ENCODE measurements at regions not wholly inside any gene's neighbourhood (a gene's known extent, or its start where the extent isn't known, plus 50 kb on each side); places are given as distances from the start of the nearest gene placed in this dataset.

DNA sequence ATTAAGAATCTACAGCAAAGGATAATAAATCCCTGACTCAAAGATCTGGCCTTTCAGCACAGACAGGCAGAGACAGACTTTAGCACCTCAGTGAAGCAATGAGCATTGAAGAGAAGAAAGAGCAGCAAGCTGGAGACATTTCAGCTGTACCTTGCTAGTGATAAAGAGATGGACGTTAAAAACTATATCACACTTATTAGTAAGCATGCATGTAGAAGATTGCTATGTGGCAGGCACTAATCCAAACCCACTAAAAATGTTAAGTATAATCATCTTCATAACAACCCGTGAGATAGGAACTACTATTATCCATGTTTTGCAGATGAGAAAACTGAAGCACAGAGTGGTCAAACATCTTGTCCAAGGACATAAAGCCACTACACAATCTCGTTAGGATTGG, 1538.3 kb upstream of the FLRT2 start:
- no peak for DNase-seq

DNA sequence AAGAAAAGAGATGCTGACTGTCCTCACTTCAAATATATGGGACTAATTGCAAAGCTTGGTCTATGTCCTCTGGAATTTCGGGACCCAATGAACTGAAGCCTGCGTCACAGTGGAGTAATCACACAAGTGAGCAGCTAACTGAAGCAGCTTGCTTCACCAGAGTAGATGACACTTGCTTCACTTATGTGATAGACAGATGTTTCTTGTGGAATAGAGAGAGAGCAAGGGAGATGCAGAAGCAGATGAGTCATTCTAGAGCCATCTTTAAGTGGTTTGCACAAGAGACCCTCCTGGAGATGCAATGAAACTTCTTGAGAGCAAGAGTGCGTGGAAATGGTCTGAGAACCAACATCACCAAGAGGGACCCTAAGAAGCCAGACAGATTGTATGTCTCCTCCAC, 1537.1 kb upstream of the FLRT2 start:
- no peak for DNase-seq

DNA sequence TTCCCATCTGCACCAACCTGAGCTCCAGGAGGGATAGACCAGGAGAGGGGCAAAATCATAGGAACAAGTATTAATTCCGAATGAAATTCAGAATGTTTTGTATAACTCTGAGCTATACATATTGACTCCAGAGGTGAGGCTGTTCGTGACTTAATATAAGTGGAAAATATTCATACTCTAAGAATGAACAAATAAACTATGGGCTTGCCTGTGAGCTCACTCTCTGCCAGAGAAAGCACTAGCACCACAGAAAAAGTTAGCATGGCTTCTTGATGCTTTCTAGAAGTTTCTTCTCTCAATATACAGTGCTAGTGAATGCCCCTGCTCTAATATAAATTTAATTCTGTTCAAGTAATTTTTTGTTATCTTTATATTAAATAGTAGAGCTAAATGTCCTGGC, 1536.4 kb upstream of the FLRT2 start:
- DNase-seq: no peak

GRCh38 chr14:83994020-83994419, 1535.9 kb upstream of the FLRT2 start:
- DNase-seq: no peak

DNA sequence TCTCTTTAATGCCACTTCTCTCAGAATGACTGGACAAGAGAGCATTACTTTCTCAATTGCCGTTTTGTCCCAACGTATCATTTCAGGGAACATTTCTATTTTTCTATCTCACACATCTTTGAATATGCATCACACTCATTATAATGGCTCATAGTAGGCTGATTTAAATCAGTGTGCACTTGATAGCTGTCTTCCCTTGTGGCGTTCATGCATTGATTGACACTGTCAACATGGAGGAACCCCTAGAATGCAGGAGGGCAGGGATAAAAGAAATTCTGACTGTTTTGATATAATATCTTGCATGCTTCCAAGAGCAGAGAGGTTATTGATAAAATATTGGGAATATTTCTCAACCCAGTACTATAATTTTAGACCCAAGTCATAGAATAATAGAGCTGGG, 1528.9 kb upstream of the FLRT2 start:
- no peak for DNase-seq

GRCh38 chr14:84003346-84003745, 1526.6 kb upstream of the FLRT2 start:
- DNase-seq: no peak

DNA sequence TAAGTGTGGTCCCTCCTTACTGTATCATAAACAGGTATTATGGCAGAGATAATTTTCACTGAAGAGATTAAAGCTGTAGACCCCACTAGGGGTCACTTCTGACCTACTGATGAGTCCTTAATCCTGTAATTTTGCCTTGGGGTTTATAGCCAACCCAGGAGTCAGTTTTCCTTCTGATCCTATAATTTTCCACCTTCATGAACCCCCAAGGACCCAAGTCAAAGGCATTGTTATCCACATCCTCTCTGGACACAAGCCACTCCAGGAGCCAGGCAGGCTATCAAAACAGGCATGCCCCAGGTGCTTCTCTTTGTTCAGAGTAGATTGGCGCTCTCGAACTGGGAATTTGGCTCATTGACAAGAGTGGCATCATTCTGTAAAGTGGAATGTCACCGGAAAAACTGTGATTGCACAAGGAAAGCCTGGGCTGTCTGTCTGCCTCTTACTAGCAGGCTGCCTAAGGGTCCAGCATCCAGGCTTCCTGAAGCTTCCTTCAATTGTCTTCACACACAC, 1523.2 kb upstream of the FLRT2 start:
- no peak for DNase-seq

DNA sequence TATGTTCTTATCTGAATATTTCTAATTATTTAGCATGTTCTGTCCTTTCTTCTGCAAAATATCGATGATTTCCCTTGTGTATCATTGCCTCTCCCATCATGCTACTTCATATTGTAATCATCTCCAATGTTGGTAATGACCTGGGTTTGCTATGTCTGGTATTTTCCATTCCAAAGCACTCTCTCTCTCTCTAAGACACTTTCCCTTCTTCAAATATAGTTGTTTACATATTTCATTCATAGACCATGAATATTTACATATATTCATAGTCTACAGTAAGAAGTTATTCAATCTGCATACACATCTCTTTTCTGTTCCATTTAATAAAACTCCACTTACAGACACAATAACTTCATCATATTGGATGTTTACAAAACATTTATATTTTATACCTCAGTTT, 1516.5 kb upstream of the FLRT2 start:
- DNase-seq: no peak

GRCh38 chr14:84017495-84017894, 1512.4 kb upstream of the FLRT2 start:
- DNase-seq: no peak

DNA sequence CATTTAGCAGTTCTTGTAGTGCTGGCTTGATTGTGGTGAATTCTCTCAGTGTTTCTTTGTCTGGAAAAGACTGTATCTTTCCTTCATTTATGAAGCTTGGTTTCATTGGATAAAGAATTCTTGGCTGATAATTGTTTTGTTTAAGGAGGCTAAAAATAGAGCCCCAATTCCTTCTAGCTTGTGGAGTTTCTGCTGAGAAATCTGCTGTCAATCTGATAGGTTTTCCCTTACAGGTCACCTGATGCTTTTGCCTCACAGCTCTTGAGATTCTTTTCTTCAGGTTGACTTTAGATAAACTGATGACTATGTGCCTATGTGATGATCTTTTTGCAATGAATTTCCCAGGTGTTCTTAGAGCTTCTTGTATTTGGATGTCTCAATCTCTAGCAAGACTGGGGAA, 1508.5 kb upstream of the FLRT2 start:
- DNase-seq: no peak

GRCh38 chr14:84024231-84024820, 1505.6 kb upstream of the FLRT2 start:
- no peak for DNase-seq

- no peak for DNase-seq
Measured at GRCh38 chr14:84025106-84026012, 1504.6 kb upstream of the FLRT2 start.

DNA sequence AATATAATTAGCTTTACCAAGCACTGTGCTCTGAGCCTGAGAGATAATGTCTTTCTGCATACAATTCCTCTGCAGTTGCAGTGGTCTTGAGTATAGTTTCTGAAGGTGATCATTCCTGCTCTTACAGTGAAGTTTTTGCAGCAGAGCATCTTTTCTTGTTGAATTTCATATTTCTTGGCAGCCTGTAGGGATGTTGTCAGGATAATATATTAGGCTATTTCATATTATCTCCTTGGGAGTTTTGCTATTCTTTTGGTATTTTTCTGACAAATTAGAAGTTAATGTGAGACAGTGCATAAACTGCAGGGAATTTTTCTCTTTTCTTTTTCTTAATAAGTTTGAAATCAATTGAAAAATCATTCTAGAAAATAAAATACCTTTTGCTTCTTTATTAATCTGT, 1502.6 kb upstream of the FLRT2 start:
- DNase-seq: no peak

DNA sequence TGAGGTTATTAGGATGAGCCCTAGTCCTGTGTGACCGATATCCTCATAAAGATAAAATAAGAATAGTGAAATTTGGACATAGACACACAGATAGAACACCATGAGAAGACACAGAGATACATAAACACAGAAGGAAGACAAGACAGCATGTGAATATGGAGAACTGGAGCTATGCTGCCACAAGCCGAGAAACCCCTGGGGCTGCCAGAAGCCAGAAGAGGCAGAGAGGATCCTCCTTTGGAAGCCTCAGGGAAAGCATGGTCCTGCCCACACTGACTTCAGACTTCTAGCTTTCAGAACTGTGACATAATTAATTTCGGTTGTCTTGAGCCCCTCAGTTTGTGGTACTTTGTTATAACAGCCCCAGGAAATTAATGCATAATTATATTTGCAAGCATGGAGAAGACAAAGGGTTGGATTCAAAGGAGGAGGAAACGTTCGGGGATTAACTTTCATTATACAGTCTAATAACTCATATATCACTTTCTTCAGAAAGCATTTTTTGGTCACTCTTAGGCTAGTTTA, 1501.8 kb upstream of the FLRT2 start:
- DNase-seq: no peak

- DNase-seq: no peak
Measured at GRCh38 chr14:84029246-84029645, 1500.7 kb upstream of the FLRT2 start.

GRCh38 chr14:84029720-84030119, 1500.2 kb upstream of the FLRT2 start:
- DNase-seq: no peak

DNA sequence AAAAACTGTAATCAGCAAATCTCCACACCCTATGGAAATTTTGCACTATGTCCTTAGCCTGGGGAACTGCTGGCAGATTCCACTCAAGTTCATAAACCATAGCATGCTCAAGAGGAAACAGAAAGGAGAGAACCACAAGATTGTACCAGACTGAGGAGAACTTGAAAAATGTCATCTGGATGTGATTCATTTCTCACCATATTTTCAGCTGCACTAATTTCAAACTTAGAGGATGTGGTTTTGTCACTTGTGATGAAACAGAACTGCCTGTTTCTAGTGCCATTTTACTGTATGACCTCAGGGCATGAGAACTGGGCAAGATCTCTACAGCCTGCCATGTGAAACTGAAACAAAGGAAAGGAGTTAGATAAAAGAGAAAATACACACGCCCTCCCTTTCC, 1493.1 kb upstream of the FLRT2 start:
- DNase-seq: no peak

GRCh38 chr14:84037593-84037992, 1492.4 kb upstream of the FLRT2 start:
- DNase-seq: no peak

GRCh38 chr14:84040101-84040500, 1489.8 kb upstream of the FLRT2 start:
- no peak for DNase-seq

DNA sequence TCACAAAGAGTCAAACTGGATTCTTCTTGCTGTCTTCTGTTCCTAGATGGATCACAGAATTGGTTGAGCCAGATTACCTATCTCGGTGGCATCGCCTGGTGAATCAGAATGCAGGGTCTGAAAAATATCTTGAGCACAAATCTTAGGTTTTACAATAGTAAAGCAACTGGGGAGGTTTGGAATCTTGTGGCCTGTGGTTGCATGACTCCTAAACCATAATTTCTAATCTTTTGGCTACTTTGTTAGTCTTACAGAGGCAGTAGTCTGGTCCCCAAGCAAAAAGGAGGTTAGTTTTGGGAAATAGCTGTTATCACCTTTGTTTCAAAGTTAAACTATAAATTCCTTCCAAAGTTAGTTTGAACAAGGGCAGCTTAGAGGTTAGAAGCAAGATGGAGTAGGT, 1488.5 kb upstream of the FLRT2 start:
- DNase-seq: no peak

GRCh38 chr14:84042992-84043391, 1487.0 kb upstream of the FLRT2 start:
- DNase-seq: no peak

DNA sequence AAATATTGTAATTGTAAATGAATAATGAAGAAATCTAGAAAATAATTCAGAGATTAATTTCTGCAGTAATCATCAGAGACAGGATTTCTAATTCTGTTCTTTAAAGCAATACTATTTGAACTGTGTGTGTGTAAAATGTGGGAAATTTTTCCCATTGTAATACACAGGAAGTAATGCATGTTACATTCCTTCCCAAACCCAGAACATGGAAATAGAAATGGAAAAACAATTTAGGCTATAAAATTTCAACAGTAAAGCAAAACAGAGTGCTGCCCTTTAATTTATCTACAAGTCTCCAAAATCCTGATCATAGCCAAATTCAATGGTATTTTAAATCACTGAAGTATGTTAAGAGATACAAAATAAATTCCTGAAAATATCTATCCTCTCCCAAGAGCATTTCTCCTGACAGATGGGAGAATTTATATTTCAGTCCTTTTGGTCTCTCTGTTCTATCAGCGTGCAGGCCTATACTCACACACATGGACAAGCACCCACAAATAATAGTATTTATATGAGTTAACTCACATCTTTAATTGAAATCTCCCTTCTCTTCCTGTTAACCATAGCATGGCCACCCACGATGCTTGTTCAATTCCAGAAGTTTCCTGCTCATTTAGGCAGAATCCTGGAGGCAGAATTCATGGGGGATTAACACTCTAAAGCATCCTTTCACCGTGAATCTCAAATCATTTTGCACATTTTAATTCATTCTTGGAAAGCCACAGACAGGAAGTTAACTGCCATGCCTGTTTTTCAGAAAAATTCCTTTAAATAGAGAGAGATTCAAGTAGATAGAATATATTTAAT, 1465.4 kb upstream of the FLRT2 start:
- DNase-seq: no peak

DNA sequence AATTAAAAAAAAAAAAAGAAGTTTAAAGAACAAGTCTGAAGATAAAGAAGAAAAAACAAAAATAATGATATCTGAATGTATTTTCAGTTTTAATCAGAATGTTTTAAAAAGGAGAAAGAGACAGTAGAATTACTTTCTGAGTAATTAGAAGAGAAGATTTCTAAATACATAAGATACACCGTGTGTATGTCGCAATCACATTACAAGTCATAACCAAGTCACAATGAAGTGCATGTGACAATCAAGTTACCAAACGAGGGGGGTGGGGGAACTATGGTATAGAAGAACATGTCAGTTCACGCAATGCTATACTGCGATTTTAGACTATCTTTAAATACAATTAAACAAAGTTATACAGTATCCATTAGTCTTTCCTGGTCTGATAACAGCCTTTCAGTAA, 1464.1 kb upstream of the FLRT2 start:
- DNase-seq: no peak
